Retina (tissue), 1 donor: ENCODE measurements at regions not wholly inside any gene's neighbourhood (a gene's known extent, or its start where the extent isn't known, plus 50 kb on each side); places are given as distances from the start of the nearest gene placed in this dataset.

Source experiments
- DNase-seq: peaks from one replicate; pipeline ENCODE4 v3.0.0-alpha.2; 2016

DNA sequence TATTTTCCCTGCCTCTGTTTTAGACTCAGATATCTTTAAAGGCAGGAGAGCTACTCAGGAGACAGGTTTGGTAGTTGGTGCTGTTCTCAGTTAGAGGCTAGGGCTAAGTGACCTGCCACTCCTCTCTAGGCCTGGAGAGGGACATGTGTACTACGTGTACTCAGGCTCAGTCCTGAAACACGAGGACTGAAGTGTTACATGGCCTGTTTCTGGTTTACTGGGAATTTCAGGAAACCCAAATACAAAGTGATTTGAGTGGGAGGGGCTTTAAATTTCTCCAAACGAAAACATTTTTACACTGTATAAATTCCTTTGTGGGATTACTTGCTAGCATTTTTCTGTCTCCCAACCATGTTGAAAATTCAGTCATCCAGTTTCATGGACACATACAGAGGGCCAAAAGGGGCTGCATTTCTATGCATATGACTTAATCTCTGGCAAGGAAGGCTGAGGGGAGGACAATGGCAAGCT lies 343.3 kb downstream of the CYP26B1 start:
- no peak for DNase-seq

DNA sequence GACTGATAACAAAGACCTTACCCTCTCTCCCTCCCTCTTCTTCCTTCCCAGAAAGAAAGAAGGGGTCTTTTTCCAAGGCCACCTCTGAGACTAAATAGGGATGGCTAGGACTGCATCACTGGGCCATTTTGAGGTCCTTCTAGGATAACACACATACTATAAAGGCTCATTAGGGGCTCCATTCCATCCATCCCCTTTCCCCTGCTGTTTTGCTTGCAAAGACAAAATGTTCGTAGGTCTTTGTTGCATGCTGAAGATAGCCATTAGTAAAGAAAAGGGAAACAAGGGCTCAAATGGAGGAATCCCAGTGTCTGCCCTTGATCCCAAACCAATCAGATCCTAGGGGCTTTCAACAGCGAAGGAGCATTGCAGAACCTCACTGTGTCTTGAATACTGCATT lies 344.3 kb downstream of the CYP26B1 start:
- no peak for DNase-seq

DNA sequence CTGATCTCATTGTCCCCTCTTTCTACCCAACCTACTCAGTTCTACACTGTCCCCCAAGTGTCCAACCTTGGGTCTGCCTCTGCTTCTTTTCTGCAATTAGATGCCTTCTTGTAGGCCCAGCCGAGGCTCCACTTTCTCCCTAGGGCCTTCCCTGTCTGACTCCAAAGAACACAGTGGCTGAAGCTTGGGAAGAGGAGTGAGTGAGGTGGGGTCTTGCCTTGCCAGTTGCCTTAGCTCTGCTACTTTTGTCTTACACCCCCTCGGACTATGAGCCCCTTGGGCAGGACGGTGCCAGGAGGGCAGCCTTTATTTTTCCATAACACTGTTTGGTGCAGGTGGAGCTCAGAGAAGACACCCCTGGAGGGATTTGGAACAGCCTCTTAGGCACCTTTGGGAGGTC lies 345.1 kb downstream of the CYP26B1 start:
- DNase-seq = no peak

DNA sequence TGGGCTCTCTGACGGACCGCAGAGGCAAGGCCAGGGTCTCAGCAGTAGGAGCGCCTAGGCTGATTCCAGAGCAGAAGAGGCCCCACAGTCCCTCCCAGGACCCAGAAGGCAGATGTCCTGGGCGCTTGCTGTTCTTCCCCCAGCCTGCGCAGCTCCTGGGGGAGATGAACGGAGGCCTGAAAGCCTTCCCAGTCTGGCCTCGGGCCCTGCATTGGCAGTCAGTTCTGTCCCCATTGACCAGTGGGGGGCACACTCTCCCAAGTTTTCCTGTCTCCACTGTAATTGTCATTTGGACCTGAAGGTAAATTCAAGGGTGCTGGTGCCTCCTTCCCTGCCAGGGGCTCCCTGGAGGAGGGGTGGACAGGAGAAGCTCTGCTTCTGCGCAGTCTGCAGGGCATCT lies 345.7 kb downstream of the CYP26B1 start:
- peak; percentile 36 for DNase-seq

DNA sequence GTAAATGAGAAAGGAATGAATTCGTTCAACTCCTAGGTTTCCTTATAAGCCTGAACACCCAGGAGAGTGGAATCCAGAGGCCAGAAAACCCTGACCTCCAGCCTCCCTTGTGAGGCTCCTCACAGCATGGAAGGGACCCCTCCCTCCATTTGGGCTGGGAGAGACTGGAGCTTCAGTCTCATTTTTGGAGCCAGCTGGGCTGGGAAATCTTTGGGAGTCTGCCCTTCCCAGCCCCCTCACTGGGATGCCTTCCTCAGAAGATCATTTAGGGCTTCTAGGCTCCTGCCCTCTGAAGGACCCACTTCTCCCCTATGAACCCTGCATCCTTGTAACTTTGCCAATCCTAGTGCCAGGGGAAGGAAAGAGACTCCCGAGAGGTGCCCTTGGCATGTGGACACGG lies 346.1 kb downstream of the CYP26B1 start:
- no peak for DNase-seq

DNA sequence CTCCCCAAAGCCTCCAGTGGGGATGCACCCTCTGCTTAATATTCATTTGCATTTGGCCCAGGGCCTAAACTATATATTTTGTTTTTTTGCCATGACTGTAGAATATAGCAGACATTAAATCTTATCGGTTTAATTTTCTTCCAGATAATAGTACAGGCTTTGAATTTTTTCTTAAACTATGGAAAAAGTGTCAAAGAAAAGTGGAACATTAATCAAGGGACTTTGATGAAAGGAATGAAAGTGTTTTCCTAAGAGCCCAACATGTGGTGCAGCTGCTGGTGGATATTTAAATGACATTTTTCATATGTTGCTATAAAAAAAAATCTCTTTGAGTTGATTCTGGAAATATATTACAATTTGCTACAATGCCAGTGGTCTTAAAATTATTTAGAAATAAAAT lies 346.8 kb downstream of the CYP26B1 start:
- DNase-seq = no peak

DNA sequence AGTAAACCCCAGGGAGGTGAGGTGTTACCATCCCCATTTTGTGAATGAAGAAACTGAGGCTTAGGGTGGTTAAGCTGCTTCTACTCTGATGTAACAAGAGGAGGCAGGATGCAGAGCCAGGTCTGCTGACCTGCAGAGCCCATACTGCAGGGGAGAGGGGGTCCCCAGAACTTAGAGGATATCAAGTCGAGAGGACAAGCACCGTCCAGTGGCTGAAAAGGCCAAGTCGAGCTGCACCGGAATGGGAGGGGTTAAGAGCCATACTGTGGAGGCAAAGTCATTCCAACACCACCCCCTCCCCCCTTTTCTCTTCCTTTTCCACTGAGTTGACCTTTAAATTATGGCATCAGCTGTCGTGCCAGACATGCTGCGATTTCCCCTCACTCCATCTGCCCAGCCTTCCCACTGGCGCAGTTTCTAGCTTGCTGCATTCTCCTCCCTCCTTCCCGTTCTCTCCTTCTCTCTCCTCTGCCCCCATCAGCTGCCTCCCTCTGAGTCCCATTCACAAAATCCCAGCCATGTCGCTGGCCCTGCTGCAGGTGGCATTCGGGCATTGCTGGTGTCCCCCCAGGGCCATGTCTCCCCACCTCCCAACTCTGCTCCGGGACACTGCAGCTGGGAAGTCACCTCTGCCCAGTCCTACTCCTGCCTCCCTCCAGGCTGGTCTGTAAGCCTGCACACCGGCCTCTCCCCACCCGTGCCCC lies 346.9 kb downstream of the DYSF start:
- peak; percentile 49 for DNase-seq

DNA sequence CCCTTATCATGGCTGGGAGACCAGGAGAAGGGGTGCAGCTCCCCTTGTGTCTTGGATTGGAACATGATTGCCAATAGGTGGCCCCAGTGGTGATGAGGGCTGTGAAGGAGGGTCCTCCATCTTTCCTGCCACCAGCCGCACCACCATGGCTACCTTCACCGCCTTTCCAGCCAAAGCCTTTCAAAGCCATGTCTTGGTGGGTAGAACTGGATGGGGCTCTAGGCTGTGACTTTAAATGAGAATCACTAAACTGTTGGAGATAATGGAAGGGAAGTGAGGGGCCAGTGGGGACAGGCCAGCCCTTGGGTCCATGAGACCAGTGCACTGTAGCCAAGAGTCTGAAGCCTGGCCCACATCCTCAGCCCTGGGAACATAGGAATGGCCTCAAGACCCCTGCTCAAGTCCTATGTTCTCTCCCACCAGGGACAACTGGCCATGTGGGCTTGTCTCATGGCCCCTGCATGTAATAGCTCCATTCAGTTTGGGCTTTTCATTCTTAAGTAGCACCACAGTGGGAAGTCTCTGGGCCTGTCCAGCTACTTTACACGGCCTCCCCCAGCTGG lies 345.7 kb downstream of the DYSF start:
- DNase-seq = no peak

DNA sequence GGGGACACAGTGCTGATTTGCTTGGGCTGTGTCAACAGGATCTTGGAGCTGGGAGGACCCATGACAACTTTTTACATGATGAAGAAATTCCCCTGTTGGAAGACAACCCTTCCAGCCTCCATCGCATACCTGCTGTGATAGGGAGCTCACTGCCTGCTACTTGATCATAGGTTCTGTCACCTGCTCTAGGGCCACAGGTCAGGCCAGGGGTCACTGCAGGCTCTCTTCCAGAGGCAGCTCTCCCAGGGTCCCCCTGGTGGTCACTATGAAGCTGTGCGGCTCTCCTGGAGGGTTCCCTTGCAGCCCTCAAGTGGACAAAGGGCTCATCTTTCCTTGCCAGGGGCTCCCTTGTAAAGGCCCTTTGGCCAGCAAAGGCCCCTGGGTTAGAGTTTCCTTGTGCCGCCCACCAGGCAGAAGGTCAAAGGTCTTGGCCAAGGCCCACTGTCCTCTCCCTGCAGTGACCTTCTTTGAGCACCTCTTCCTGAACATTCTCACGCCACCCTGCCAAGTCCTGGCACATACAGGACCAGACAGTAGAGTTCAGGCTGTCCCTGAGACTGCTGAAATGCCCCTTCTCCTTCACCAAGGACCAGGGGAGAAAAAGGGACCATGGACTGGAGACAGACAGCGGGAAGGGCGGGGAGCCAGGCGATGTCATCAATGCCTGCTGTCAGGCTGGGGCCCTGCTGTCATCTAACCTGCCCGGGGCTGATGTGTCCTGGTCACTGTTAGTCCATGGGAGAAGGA lies 345.1 kb downstream of the DYSF start:
- peak; percentile 49 for DNase-seq

DNA sequence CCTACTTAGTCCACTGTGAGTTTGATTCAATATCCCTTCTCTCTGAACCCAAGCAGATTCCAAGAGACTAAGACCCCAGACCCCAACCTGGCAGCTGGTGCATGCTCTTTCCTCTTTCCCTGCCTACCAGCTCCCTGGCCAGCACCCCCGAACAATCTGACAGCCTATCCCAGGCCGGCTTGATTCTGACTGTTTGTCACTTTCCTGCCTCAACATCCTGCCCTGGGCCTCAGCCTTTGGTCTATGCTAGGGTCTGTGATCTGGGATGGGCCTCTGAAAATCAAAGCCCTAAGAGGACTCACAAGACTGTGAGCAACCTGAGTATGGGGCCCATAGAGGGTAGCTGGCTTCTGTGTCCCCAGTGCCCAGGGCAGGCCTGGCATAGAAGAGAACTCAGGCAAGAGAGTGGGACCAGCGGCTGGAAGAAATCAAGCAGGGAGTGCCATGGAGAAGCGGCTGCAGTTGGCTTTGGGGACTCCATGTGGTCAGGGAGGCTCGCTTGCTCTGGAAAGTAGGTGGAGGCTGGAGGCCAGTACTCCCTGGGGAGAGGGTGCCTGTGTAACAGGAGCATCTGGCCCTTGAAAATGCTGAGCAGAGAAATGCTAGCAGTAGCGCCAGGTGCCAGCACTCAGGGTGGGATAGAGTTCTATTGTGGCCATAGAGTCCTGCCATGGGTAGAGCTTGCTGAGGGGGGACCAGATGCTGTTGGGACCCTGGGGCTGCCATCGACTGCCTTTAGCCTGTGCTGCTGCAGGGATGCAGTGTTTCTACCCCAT lies 343.9 kb downstream of the DYSF start:
- DNase-seq = no peak

DNA sequence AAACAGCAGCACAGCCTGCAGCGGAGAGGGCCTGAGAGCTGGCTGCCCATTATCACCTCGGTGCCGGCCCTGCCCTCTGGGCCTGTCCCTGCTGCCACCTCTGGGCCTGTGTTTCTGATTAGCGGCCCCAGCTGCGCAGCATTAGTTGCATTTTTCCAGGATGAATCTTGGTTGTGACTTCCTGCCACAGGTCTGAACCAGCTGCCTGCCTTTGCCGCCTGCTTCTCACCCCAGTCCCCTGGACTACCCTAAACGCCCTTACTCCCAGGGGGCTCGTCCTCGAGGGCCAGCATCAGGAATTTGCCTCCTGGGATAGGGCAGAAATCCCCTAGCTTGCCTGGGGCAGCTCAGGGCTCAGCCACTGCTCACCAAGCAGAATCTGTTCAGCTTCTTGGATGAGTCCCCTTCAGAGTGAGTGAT lies 342.8 kb downstream of the DYSF start:
- DNase-seq = peak; percentile 38

DNA sequence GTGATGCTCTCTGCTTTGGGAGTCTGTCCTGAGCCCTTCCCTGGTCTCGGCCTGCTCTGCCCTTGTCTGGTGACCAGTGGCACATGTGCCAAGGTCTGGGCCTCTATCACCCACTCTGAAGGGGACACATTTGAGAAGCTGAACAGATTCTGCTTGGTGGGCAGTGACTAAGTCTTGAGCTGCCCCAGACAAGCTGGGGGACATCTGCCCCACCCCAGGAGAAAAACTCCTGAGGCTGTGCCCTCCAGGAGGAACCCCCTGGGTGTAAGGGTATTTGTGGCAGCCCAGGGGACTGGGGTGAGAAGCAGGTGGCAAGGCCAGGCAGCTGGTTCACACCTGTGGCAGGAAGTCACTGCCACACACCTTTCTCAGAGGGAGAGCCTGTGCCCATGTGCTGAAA lies 342.1 kb downstream of the DYSF start:
- DNase-seq = no peak

DNA sequence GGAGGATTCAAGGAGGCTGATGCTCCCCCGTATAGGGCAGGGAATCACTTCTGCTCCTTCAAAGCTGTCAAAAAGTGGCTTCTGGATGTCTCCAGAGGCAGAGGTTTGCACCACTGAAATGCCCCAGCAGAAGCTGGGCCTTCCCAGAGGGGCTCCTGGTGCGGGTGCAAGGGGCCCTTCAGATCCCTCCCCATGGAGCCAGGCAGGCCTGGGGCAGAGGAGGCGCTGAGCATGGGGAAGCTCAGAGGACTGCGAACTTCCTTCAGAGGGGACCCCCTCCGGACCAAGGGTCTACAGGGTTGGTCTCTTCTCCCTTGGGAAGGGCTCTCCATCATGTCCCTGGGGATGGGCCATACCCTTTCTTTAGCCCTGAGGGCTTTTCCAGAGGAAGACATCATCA lies 341.2 kb downstream of the DYSF start:
- DNase-seq = no peak

DNA sequence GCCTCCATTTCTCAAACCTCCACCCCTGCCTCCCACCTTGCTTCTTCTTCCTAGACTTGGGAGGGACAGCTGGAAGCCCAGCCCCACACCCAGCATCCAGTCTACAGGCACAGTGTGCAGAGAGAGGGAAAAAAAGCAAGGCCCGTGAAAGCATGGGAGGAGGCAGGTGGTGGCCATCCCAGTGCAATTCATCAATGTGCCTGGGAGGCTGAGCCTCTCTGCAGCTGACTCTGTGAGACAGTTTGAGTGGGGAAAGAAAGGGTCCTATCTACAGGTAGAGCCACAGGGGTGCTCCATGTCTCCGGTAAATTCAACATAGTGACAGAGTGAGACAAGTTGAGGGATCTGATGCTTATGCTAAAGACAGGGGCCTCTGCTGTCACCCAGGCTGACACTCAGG lies 340.6 kb downstream of the DYSF start:
- no peak for DNase-seq

DNA sequence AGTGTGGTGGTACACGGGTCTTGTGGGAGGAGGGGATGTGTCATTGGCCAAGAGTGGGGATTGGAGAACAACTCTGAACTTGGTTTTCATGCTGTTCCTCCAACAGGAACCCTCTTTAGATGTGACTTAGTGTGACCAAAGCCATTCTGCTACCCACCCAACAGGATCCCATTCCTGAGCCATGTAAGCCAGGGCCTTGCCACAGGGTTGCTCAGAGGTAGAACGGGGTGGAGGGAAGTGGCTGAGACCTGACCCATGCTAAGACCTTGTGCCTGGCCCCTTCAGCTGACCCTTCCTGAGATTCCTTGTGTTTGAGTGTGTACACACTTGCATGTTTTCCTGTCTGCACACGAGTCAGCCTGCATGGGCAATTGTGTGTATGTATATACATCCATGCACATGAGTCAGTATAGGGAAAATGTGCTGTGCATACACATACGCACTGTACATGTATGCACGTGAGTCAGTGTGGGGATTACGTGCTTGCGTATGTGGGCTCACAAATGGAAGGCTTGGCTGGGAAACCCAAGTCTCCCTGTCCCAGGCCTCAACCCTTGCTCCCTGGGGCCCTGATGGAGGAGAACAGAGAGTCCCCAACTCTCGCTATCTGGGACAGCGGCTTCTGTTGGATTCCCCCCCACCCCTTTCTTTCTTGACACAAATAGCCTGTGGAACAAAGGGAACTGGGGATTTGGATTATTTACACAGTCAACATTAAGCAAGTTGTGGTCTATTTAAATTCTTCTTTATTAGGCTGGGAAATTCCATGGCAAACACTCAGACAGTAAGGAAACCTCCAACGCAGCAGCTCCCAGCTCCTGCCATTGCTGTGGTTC lies 339.8 kb downstream of the DYSF start:
- DNase-seq = no peak

DNA sequence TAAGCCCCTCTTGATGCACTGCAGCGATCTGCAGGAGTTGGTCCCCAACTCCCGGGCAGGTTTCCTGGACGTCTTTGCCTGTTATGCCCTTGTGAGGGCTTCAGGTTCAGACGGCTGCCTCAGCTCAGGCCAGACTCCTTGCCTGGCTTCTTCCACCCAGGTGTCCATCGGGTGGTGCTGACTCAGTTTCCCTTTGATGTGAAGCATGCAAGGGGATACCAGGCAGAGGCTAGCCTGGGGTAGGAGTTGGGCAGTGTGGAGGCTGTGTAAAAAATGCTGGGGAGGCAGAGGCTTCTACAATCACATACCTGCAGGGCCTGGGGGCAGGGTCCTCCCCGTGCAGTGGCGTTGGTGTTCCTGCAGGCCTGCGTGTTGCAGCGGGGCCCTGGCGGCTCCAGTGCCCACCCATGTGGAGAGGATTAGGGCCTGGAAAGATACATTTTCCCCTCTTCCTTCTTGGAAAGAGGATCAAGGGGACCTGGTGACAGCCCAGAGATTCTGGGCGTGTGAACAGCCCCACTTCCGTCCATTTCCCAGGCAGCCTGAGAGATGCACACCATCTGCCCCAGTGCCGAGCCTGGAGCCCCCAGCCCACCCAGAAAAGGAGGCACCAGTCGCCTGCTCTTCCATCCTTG lies 338.3 kb downstream of the DYSF start:
- DNase-seq = no peak

DNA sequence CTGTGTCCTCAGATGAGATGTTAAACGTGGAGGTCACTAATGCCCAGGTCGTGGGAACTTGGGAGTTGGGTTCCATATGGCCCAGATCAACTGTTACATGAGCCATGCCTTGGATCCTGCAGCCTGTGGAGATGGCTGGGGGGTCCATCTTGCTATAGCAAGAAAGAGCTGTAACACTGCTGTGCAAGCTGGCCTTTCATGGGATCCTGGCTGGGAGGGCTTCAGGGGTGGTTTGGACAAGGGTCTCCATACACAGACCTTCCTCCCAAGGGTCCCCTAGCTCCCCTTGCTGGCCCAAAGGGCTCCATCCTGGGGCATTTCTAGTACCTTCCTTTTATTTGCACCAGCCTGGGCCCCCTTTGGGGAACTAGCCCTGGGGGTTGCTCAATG lies 337.7 kb downstream of the DYSF start:
- DNase-seq = no peak

DNA sequence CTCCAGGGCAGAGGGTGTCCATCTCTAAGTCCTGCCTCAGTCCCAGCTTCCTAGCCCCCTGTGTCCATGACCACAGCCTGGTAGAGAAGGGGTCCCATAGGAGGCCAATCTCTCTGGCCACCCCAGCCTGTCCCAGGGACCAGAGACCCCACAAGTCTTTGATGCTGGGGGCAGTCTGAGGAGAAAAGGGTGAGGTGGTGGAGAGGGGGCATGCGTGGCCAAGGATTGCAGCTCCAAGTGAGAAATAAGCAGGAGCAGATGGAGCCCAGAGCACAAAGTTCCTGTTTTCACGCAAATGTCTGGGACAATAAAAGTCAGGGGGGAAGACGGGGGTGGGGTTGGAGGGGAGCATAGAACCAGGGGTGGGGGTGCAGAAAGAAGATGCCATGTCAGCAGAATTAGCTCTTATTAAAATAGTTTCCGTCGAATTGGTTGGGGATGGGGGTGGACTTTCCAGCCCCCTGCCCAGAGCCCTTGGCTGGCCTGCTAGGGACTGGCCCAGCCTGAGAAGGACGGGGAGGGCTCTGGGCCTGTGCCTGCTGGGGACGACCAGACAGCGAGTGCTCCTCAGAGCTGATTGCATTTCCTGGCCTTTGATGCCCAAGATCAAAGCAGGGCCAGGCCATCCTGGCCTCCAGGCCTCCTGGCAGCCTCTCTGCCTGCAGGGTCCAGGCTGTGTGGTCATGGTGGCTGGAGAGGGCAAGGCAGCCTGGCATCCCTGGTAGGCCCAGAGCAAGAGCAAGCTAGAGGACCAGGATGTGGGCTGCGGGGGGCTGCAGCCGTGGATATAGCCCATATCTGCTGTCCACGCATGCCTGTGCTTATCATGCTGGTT lies 337.1 kb downstream of the DYSF start:
- no peak for DNase-seq

DNA sequence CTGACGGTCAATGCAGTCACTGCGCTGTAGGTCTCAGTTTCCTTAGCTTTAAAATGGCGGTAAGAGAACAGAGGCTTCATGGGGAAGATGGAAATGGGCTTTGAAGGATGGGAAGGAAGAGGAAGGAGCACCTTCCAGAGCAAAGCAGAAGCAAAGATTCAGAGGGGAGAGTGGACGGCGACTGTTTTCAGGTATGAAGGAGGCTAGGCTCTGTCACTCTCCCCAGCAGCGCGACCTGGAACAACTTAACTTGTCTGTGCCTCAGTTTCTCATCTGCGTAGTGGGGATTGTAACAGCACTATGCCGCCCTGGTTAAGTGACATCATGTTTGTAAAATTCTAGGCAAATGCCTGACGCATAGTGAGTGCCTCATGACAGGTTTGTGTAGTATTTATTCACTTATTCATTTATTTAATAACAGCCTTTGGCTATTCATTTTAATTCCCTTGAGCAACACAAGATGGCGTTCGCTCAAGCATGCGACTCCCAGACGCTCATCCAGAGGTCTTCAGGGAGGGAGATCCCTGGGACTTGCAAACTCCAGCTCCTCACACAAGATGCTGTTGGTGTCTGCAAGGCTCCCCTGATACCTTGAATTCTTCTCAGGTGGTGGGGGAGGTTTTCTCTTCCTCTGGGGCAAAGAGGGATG lies 336.3 kb downstream of the DYSF start:
- no peak for DNase-seq

DNA sequence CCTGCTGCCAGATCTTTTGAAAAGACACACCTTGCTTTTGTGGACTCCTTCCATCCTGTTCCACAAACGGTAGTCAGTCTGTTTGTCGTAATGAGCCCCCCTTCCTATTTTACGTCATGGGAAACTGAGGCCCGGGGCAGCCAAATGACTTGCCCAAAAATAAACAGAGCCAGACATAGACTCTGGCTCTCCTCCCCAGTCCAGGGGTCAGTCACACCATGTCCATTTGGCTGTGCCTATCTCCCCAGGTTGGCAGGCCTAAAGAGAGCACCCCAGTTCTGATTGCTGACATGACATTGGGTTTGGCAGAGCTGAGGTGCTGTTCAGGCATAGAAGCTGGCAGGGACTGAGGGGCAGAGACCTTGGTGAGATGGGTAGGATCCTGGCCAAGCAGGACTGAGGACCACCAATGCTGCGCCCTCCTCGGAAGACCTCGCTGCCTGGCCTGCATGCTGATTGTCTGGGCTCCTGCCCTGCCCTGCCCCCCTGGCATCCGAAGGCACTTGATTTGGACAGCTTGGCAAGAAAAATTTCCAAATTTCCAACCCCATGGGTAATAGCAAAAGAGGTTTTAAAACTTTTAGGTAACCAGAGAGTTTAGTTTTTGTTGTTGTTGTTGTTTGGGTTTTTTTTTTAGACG lies 335.4 kb downstream of the DYSF start:
- DNase-seq = no peak
